ENCODE measurements at regions not wholly inside any gene's neighbourhood (a gene's known extent, or its start where the extent isn't known, plus 50 kb on each side); places are given as distances from the start of the nearest gene placed in this dataset.

- no peak for TF ChIP-seq CTCF (IDR thresholded peaks at IDR 0.05; ENCODE audit: low read depth, low read length)
- no peak overlapping the region for H3K4me3 ChIP-seq (ENCODE audit: low read depth, low read length)
These were observed 374.3 kb downstream of the SPRY1 start for GRCh38 chr4:123770884-123771283.

- TF ChIP-seq CTCF (IDR thresholded peaks at IDR 0.05; ENCODE audit: low read depth, low read length) = no peak
These were observed 379.7 kb downstream of the SPRY1 start for GRCh38 chr4:123776267-123776666.

GRCh38 chr4:123777373-123777772 lies 380.8 kb downstream of the SPRY1 start:
- no peak for TF ChIP-seq CTCF (IDR thresholded peaks at IDR 0.05; ENCODE audit: low read depth, low read length)

More at GRCh38 chr4:123776267-123776666, 379.7 kb downstream of the SPRY1 start:
- no peak overlapping the region for H3K4me3 ChIP-seq (ENCODE audit: low read depth, low read length)

GRCh38 chr4:123783151-123783790 lies 386.7 kb downstream of the SPRY1 start:
- no peak overlapping the region for H3K4me3 ChIP-seq (ENCODE audit: low read depth, low read length)
- no peak for TF ChIP-seq CTCF (IDR thresholded peaks at IDR 0.05; ENCODE audit: low read depth, low read length)

More at GRCh38 chr4:123777373-123777772, 380.8 kb downstream of the SPRY1 start:
- H3K4me3 ChIP-seq (ENCODE audit: low read depth, low read length) = no peak overlapping the region

- H3K4me3 ChIP-seq (ENCODE audit: low read depth, low read length) = no peak overlapping the region
- TF ChIP-seq CTCF (IDR thresholded peaks at IDR 0.05; ENCODE audit: low read depth, low read length) = no peak
These were observed 387.3 kb downstream of the SPRY1 start for GRCh38 chr4:123783921-123784320.

GRCh38 chr4:123784626-123785025 lies 388.0 kb downstream of the SPRY1 start:
- no peak for TF ChIP-seq CTCF (IDR thresholded peaks at IDR 0.05; ENCODE audit: low read depth, low read length)
- H3K4me3 ChIP-seq (ENCODE audit: low read depth, low read length) = no peak overlapping the region

GRCh38 chr4:123785538-123785937 lies 388.9 kb downstream of the SPRY1 start:
- H3K4me3 ChIP-seq (ENCODE audit: low read depth, low read length) = no peak overlapping the region
- no peak for TF ChIP-seq CTCF (IDR thresholded peaks at IDR 0.05; ENCODE audit: low read depth, low read length)
